NAMALWA (cell line): ENCODE measurements at regions not wholly inside any gene's neighbourhood (a gene's known extent, or its start where the extent isn't known, plus 50 kb on each side); places are given as distances from the start of the nearest gene placed in this dataset.

Experiments
- DNase-seq: peaks from one replicate; pipeline ENCODE4 v3.0.0-alpha.2; 2015; ENCODE audit warnings: low spot score

GRCh38 chr6:130314271-130314670, 51.5 kb upstream of the TMEM200A start:
- DNase-seq = no peak

- no peak for DNase-seq
Measured at GRCh38 chr6:130313206-130313605, 52.6 kb upstream of the TMEM200A start.

GRCh38 chr6:130309028-130309427, 56.8 kb upstream of the TMEM200A start:
- DNase-seq = no peak

GRCh38 chr6:130307752-130308361, 58.0 kb upstream of the TMEM200A start:
- no peak for DNase-seq

GRCh38 chr6:130306377-130306776, 59.4 kb upstream of the TMEM200A start:
- no peak for DNase-seq

- no peak for DNase-seq
Measured at GRCh38 chr6:130303431-130303830, 62.4 kb upstream of the TMEM200A start.

- DNase-seq = no peak
Measured at GRCh38 chr6:130298258-130298657, 67.6 kb upstream of the TMEM200A start.

GRCh38 chr6:130296854-130297253, 69.0 kb upstream of the TMEM200A start:
- no peak for DNase-seq

GRCh38 chr6:130293800-130294199, 71.0 kb upstream of the SAMD3 start:
- DNase-seq = peak; percentile 61

- no peak for DNase-seq
Measured at GRCh38 chr6:130288065-130288464, 65.3 kb upstream of the SAMD3 start.

- DNase-seq = peak; percentile 33
Measured at GRCh38 chr6:130282234-130282995, 59.7 kb upstream of the SAMD3 start.

- DNase-seq = no peak
Measured at GRCh38 chr6:130276507-130276906, 53.8 kb upstream of the SAMD3 start.

GRCh38 chr6:130274007-130274406, 51.3 kb upstream of the SAMD3 start:
- DNase-seq = no peak
